GM19023 (cell line): ENCODE measurements at regions not wholly inside any gene's neighbourhood (a gene's known extent, or its start where the extent isn't known, plus 50 kb on each side); places are given as distances from the start of the nearest gene placed in this dataset.

ENCODE experiments used
- ATAC-seq: cut with Tn5 transposase; IDR thresholded peaks from one replicate; pipeline ENCODE4 v1.9.1; 2021; ENCODE audit warnings: mild to moderate bottlenecking, moderate library complexity; ENCODE audit not compliant: unreplicated experiment

DNA sequence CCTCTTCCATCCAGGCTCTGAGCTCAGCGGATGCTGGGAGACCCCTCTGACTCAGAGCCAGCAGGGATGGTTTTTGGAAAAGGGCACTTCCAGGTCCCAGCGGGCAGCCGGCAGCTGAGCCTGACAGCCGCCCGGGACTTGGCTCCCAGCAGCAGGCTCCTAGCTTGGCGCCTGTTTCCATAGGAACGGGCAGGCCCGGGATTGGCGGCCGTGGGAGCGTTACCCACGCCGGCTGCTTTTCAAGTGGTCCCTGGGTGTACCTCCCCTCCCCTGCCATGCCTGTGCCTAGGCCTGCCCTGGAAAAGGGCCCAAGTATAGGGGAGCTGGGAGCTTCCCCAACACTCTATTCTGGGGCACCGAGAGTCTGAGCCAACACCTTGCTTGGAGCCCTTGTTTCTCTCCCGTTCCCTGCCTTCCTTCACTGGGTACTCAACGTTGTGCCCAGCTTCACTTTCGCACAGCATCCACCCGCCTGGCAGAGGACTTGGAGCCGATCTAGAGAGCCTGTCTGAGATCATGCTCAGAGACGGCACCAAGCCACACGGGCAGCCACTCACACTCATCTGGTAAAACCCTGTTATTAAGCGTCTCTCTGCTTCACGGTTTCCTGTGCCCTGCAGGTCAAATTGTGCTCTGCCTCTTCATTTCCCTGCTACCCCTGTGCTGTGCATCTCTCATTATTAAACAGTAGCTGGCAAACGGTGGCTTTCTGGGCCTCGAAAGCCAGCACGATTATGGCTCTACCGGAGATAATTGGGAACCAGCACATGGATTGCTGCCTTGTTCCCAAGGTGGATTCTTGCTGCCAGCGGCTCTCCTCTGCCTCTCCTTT is 521.5 kb downstream of the BCOR start:
- no peak for ATAC-seq

GRCh38 chrX:39577206-39577984 is 520.4 kb downstream of the BCOR start:
- ATAC-seq = no peak

- ATAC-seq = peak; percentile 98
Measured at GRCh38 chrX:39577985-39578869, 519.5 kb downstream of the BCOR start.

DNA sequence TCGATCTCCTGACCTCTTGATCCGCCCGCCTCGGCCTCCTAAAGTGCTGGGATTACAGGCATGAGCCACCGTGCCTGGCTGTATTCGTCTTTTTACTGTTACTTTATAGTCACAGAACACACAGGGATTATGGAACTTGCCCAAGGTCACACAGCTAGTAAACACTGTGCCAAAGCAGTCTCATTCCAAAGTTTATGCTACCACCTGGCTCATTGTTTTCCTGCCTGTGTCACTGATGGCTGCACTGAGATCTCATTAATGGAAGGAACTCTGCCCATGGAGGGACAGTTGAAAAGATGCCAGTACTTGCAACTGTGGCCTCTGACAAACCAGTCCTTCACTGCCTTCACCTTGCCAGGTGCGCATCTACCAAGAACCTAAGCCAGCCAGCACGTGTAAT is 517.7 kb downstream of the BCOR start:
- ATAC-seq = no peak

DNA sequence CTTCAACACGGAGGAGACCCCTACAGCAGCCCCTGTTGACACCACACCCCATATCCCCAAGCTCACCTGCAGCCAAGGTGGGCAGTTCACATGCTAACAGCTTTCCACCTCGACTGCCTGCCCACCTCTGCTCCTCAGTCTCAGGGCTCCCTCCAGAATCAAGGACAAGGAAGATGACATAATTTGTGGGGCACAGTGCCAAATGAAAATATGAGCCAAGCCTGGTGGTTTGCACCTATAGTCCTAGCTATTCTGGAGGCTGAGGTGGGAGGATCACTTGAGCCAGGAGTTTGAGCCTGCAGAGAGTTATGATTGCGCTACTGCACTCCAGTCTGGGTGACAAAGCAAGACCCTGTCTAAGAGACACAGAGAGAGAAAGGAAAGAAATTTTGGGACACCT is 516.3 kb downstream of the BCOR start:
- no peak for ATAC-seq

DNA sequence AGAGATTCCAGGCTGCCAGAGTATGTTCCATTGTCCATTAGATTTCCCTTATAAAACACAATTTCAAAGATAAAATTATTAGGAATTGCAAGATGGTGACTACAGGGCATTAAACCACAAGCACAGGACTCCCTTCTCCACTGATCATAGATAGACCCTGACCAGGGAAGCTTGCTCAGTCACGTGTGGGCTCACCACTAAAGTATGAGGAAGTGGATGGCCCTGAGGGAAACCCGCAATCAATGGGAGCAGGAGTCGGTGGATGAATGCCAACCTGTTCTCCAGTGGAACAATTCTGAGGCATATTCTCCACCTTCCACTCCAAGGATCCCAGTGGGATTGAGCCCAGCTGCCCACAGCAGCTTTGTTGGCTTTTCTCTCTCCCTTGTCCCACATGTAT is 515.7 kb downstream of the BCOR start:
- no peak for ATAC-seq

DNA sequence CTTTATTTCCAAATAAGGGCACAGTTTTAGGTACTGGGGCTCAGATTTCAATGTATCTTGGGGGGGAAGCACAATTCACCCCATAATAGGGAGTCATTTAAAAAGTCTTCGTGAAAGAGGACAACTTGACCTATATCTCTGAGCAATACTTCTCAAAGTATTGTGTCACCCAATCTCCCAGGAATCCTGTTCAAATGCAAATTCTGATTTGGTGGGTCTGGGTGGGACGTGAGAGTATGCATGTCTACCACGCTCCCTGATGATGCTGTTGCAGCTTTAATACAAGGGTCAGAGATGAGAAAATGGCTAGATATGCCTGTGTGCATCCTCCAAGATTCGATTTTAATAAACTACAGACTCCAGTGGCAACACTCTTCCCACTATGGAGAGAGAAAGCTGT is 514.8 kb downstream of the BCOR start:
- no peak for ATAC-seq

DNA sequence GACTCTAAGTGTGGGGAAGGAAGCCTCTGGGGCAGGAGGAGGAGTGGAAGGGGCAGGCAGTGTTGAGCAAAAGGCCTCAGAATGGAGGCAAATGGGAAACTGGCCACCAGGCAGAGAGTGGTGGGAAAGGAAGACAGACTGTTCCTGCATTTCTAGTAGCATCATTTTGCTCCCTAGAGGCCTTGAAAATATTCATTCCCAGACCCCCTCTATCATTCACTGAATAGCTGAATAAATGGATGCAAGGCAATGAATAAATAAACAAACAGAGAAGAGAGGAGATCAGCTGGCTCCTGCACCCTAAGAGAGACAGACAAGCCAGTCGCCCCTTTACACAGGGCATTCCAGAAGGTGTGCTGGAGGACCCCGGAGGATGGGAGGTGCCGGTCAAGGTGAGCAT is 511.9 kb downstream of the BCOR start:
- ATAC-seq = no peak

GRCh38 chrX:39586359-39586758 is 511.4 kb downstream of the BCOR start:
- ATAC-seq = no peak

- ATAC-seq = no peak
Measured at GRCh38 chrX:39591099-39591498, 506.7 kb downstream of the BCOR start.

DNA sequence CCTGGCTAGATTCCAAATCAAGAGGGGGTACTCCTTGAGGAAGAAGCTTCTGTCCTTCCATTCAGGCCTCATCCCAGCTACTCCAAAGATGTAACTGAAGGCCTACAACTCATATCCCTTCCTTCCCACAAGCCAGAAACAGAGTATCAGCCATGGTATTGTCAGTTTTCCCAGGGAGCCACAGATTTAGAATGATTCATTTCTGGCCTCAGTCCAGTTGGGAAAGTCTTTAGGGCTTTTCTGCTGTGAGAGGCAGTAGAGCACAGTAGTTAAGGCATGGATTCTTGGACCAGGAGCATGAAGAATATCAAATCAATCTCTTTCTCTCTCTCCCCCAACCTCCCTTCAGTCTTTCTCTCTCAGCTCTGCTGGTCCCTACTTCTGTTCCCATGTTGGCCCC is 505.0 kb downstream of the BCOR start:
- no peak for ATAC-seq

DNA sequence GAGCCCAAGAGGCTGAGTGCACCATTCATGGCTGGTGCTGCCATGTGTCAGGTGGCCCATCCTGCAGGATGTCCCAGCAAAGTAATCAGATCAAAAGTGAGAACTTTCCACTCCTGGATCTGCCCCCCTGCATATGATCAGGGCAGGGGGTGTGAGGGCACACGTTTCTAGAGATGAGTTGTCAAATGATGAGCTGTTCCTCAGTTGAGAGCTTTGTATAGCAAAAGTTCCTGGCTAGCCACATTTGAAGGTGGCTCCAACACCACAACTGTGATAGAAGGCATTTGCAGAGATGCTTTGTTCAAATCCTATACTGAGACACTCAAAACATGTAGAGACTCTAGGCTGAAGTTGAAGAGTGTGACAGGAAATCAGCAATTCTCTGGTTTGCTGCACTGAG is 501.8 kb downstream of the BCOR start:
- no peak for ATAC-seq

GRCh38 chrX:39596437-39596836 is 501.3 kb downstream of the BCOR start:
- ATAC-seq = no peak

DNA sequence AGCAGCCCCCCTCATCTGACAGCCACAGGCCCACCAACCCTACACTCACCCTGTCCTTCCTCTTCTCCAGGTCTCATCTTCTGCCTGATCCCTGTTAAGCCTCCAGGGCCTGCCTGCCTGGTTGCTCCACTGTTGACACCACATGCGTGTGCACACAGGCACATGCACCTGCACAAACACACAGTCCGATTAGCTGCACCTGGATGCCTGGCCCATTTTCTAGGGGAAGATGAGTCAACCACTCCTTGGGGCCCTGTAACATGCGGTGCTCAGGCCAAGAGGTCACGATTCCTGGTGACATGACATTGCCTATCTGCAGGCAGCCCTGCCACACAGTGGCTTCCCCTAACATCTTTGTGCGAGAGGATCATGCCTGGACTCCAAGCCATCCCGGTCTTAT is 498.4 kb downstream of the BCOR start:
- ATAC-seq = no peak

DNA sequence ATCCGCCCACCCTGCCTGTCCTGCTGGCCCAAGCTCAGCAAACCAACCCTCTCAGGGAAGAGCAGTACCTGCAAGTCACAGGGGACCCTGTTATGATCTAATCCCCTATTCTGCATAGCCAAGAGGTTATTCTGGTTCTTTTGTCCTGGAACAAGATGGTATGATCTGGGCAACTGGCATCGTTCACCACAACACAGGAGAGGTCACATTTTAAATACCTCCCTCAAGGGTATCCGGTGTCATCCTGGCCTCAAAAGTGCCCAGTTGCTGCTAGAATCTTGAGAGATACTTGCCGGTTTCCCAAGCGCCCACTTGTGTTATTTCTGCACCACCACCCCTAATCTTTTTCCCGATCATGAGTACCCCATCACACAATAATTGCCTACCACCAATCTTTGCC is 497.5 kb downstream of the BCOR start:
- no peak for ATAC-seq

DNA sequence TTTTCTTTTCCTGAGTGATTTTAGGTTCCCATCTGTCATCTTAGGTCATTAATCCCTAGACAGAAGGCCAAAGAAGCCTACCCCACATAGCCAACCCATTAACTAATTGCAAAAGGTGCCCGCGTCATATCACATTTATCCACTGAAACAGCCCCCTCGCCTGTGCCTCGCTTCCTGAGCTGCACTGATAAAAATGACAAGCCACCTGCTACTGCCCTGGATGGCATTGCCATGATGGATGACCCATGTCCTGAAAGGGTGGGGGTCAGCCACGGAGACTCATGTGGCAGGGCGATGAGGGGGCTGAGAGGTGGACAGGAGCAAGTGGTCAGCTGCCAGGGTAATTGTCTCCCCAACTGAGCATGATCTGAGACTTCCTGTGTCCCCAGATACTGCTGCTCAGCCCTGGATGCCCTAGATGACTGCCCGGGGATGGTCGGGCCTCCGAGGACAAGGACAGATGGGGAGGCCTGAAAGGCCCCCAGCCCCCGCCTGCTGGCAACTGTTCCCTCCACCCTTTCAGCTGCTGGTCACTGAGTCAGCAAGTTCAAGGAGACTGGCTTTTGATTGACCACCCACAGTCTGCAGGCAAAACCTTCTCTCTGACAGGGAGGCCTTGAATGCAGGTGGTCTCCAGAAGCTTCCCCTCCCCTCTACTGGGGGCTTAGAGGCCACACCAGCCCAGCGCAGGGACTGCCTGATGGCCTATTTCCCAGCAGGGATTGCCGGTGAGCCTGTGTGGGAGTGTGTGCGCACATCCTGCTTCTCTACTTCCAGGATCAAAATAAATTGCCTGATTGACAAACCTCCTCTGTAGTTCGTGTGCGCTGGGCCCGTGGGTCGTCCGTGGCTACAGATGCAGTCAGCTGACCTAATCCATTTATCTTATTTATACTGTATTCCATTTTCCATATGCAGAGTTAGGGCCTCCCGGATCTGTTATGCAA is 496.3 kb downstream of the BCOR start:
- ATAC-seq = no peak

DNA sequence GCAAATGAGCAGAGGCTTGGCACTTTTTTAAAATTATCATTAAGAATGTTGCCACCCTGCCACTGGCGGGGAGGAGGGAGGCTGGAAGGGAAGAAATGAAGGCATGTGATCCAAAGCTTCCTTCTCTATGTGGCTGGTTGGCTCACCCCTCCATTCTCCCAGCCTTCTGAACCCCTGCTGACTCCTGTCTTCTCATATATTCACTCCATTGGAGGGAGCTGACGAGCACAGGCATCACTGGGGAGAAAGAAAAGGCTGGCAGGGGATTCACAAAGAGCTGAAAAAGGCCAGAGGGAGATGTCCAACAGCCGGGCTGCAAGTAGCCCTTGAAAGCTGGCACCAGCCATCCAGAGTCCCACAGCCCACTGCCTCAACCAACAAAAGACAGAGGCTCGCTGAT is 495.6 kb downstream of the BCOR start:
- ATAC-seq = no peak

GRCh38 chrX:39603230-39603629 is 494.5 kb downstream of the BCOR start:
- ATAC-seq = no peak

DNA sequence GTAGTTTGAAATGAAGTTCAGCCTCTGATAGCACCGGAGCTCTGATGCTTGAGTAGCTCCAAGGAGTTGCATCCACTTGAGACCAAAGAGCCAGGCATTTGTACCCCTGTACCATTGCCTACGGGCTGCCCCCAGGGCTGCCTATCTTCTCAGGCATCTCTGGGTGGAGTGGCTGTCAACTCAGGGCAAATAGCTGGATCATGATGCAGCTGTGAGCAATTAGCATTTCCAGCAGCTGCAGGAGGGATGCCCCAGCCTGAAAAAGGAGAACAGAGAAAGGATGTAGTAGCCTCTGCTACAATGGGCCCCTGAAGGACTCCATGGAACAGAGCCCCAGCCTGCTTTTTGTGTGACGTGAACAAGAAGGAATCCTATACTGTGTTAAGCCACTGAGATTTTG is 492.6 kb downstream of the BCOR start:
- no peak for ATAC-seq

DNA sequence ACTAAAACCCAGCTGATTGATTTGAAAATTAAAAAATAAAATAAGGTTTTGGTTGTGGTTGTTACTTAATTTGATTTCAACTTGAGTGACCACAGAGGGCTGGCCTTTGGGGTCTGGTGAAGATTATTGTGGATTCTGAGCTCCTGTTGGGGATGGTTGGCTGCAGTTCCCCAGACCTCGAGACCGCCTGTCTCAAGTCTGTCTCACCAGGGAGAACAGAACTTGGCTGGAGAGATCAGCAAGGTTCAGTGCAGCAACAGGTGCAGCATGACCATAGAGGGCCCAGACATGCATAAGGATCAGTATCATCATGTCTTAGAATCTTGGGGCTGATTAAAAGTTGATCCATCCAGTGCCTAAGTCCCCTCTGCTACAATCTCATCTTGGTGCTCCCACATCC is 491.9 kb downstream of the BCOR start:
- no peak for ATAC-seq
